HL-60 (cell line): ENCODE measurements at regions not wholly inside any gene's neighbourhood (a gene's known extent, or its start where the extent isn't known, plus 50 kb on each side); places are given as distances from the start of the nearest gene placed in this dataset.
"Not testable (repeated sequence)": the region's sequence is repeated elsewhere in the genome, so short reads cannot be mapped to it uniquely, and the experiment has no call there.

Source experiments
- DNase-seq, 2 experiments: peaks; one replicate each; pipeline ENCODE4 v3.0.0-alpha.2; 2010 to 2020; ENCODE audit warnings: low read depth in 1 of 2, low spot score in 1 of 2
- H3K27ac ChIP-seq: fragments of 250-450 bp; sonication (Bioruptor Pico); replicated peaks from 2 replicates; pipeline ENCODE4 v1.5.1; 2020; ENCODE audit warnings: mild to moderate bottlenecking, moderate library complexity
- H3K27me3 ChIP-seq: fragments of 250-450 bp; sonication (Bioruptor Pico); 2 replicates; pipeline ENCODE4 v1.5.1; 2021; ENCODE audit warnings: mild to moderate bottlenecking, moderate library complexity; ENCODE audit not compliant: insufficient read depth, poor library complexity, severe bottlenecking
- H3K4me3 ChIP-seq: replicated peaks from 2 replicates; pipeline ENCODE4 v1.5.1; 2011; ENCODE audit warnings: mild to moderate bottlenecking, control low read depth, low read length; ENCODE audit not compliant: insufficient read depth
- CTCF ChIP-seq: IDR thresholded peaks from one replicate; pipeline ENCODE4 v1.5.1; 2011; ENCODE audit warnings: low read length, control low read depth, inconsistent platforms; ENCODE audit not compliant: insufficient read depth
- GABPA ChIP-seq: IDR thresholded peaks from 2 replicates; pipeline ENCODE4 v1.6.1; 2012; ENCODE audit warnings: low read depth
- POLR2AphosphoS5 ChIP-seq: IDR thresholded peaks from 2 replicates; pipeline ENCODE4 v1.6.1; 2012; ENCODE audit warnings: low read depth
- REST ChIP-seq: IDR thresholded peaks from 2 replicates; pipeline ENCODE4 v1.6.1; 2012; ENCODE audit warnings: low read depth; ENCODE audit not compliant: insufficient replicate concordance
- SPI1 ChIP-seq: IDR thresholded peaks from 2 replicates; pipeline ENCODE4 v1.6.1; 2012; ENCODE audit warnings: low read depth, mild to moderate bottlenecking, borderline replicate concordance

GRCh38 chr21:10464975-10465374, 56.4 kb upstream of the TPTE start:
- TF ChIP-seq REST (no peak), CTCF (no peak), GABPA (no peak), POLR2AphosphoS5 (no peak), SPI1 (no peak)
- H3K27ac ChIP-seq, result no peak overlapping the region
- no peak for DNase-seq

GRCh38 chr21:10465524-10466110, 55.8 kb upstream of the TPTE start:
- H3K27ac ChIP-seq, H3K4me3 ChIP-seq, H3K27me3 ChIP-seq, DNase-seq: not testable (repeated sequence)

More at GRCh38 chr21:10464975-10465374, 56.4 kb upstream of the TPTE start:
- Histone ChIP-seq H3K27me3 (no peaks in the 10 kb centered on the region), H3K4me3 (no peak overlapping the region)

- no peak for DNase-seq
- Histone ChIP-seq H3K27me3 (no peaks in the 10 kb centered on the region), H3K27ac (no peak overlapping the region), H3K4me3 (no peak overlapping the region)
- no peak for TF ChIP-seq REST
- no peak for TF ChIP-seq GABPA
- TF ChIP-seq CTCF, result no peak
- TF ChIP-seq POLR2AphosphoS5, result no peak
- TF ChIP-seq SPI1, result no peak
Measured at GRCh38 chr21:10466200-10466599, 55.2 kb upstream of the TPTE start.
